ENCODE measurements at regions not wholly inside any gene's neighbourhood (a gene's known extent, or its start where the extent isn't known, plus 50 kb on each side); places are given as distances from the start of the nearest gene placed in this dataset.

DNA sequence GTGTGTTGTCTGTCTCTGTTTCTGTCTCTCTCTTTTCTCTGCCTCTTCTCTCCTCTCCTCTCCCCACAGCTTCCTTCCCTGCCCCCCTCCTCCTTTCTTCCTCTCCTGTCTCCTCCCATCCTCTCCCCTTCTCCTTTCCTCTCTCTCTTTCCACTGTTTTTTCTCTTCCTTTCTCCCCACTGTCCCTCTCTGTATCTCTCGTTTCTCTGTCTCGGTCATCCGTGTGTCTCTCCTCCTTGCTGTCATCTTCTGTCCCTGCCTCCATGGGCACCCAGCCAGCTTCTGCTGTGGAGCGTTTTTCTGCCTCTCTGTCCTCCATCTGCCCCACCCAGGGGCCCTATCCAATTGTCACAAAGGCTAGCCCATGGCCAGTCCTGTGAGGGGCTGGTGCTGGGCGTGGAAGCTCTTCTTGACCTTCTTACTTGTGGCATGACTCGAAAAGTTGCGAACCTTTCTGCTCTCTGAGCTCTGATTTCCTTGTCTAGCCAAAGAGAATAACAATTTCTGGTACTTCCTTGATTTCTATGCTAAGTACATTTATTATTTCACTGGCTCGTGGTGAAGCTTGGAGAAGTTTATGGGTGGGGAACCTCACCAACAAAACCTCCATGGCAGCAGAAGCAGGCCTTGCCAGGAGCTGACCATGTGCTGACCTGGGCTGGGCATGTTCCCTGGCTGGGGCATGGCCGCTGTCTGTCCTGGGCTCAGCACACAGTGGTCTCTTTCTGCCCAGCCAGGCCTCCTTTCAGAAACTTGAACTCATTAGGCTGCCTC lies 69.3 kb downstream of the CEBPB start:
- DNase-seq: no peak

DNA sequence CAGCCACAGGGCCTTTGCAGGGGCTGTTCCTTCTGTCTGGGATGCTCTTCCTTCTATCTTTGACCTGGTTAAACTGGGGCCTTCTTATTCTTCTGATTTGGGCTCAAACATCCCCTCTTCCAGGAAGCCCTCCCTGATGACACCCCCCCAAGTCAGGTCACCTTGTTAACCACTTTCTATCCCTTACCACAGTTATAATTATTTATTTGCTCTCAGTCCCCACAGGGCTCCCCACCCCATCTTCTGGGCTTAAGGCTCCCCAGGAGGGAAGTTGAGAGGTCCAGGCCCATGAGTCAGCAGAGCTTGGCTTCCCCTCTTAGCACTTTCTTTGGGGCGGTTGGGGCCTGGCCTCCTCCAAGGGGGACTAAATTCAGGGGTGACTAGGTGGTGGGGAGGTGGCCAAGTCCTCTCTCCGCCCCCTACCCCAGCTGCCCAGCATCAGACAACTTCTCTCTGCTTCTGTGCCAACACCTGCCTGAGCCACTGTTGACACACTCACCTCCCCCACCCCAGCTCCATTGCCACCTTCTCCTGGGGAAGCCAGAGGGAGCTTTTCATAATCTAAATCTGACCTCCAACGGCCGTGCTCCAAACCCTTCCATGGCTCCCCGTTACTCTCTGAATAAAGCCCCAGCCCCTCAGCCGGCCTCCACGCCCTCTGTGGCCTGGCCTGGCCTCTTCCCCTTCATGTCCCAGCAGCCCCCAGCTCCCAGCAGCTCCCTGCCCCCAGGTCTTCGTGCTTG lies 70.0 kb downstream of the CEBPB start:
- no peak for DNase-seq

DNA sequence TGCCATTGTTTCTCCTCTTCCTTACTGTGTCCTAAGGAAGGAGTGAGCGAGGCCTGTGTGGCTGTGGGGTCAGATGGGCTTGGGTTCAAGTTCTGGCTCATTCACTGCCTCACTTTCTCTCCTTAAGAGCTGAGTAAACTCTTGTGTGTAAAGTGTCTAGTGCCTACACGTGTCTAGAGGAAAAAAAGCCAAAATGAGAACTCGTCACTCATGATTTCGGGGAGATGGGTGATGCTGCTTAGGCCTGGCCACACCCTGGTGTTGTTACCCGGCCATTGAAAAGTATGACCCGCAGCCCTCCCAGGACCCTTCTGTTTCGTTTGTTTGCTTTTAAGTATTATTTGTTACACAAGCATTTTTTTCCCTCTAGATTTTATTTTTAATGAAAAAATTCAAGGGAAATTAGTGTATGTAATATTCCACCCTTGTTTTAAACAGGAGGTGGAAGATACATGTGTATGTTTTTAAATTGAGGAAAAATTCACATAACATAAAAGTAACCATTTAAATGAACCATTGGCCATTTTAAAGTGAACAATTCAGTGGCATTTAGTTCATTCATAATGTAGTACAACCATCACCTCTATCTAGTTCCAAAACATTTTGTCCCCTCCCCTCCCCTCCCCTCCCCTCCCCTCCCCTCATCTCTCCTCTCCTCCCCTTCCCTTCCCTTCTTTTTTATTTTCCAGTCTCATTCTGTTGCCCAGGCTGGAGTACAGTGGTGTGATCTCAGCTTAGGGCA lies 71.0 kb downstream of the CEBPB start:
- DNase-seq: no peak

DNA sequence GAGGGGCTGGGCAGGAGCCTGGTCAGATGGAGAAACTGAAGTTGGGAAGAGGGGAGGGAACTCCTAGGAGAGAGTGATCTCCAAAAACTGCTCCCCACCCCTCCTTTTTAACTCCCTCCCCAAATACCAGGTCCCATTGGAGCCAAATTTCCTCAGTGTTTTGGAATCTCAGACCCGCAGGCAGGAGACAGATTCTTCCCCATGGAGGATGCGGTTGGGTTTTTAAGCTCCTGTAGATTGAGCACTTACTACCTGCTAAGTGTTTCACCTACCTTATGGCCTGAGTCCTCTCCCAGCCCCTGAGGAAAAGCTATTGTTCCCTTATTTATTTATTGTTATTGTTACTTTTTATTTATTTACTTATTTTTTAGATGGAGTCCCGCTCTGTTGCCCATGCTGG lies 73.2 kb downstream of the CEBPB start:
- no peak for DNase-seq

DNA sequence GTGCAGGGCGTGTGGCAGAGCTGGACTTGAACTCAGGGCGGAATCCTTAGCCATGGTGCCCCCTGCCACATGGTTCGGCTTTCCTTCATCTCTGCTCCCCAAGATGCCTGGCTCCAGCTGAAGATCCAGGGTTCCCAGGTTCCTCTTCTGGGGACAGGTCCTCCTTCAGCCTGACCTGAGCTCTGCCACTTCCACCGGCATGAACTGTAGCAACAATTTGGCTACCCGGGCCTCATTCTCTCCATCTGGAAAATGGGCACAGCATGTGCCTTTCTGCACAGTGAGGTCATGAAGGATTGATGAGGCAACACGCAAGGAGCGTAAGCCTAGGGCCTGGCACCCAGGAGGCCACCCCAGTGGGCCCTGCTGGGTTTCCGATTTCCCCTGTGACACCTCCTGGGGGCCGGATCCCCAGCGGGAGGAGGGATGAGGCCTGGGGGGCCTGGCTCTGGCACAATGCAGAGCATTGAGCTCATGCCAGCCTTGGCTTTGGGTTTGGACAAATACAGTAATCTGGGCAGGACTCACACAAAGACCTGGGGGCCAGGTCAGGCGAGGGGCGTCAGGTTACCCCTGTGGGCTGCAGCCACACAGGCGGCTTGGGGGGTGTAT lies 74.0 kb downstream of the CEBPB start:
- no peak for DNase-seq

DNA sequence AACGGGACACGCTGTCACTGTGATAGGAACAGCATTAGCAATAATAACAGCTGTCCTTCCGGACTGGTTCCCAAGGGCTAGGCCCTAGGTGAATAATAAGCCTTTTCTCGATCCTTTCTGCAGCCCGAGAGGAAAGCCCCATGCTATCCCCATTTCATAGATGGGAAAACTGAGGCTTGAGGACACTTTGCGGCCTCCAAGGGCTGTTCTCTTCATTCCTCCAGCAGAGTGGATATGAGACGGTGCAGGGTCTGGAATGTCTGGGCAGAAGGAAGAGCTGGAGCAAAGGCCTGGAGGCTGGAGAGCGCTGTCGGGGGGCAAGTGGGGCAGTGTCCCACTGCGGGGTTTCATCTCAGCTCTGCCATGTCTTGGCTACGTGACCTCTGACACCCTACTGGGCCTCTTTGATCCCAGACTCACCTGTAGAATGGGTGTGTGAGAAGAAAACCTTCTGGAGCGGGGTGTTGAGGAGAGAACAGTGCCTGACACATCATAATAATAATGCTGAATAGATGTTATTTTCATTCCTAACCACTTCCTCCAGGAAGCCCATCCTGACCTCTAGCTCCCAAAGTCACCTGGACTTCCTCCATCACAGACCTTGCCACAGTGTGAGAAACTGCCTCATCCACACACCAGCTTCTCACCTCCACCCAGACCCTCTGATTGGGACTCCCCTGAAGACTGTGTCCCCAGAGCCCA lies 74.8 kb downstream of the CEBPB start:
- no peak for DNase-seq

DNA sequence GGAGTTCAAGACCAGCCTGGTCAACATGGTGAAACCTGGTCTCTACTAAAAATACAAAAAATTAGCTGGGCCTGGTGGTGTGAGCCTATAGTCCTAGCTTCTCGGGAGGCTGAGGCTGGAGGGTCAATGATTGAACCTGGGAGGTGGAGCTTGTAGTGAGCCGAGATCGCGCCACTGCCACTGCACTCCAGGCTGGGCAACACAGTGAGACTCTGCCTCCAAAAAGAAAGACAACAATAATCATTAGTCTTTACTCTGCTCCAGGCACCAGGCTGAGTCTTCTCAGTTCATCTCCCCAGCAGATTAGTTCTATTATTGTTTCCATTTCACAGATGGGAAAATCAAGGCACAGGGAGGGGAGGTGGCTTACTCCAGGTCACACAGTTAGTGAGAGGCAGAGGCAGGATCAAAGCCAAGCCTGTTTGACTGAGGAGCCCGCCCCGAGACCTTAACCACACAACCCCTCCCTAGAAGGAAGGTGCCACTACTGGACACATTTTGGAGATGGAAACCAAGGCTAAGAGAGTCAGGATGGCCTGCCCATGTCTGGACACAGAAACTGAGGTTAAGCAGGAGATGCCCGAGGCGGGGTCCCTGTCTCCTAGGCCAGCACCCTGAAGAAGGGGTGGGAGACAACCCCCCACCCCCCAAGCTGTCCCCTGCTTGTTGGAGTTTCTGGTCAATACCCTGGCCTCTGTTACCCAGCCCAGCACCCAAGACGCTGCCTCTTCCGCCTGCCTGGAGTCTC lies 75.8 kb downstream of the CEBPB start:
- DNase-seq: no peak

DNA sequence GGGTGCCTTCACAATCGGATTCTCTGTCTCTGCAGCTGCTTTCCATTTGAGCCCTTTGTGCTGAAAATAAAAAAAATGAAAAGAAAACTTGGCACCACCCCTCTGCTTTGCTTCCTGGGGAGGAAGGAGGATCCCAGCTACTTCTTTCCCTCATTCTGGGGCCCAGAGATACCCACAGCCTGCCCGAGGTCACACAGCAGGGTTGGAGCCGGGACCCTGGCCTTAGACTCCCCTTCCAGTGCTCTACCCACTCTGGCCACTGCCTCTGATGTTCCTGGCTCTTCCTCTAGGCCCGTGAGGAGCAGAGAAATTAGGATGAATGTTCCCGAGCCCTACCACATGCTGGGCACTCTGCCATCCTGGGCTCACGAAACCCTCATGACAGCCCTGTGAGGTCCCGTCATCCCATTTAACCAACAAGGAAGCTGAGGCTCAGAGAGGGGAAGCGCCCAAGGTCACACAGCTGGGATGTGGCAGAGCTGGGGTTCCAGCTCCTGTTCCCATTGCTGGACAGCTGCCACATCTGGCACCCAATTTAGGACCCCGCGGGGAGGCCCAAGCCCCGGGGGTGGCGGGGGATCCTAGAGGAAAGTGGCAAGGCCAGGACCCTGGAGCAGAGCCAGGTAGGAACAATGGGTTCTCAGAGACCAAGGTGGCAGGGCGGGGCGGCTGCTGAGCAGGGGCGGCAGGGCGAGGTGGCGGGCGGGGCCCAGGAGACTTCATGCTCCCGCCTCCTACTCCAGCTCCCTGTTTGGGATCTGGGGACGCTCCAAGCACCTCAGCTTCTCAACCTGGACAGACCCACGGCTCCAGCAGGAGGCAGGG lies 76.6 kb downstream of the CEBPB start:
- DNase-seq: no peak

DNA sequence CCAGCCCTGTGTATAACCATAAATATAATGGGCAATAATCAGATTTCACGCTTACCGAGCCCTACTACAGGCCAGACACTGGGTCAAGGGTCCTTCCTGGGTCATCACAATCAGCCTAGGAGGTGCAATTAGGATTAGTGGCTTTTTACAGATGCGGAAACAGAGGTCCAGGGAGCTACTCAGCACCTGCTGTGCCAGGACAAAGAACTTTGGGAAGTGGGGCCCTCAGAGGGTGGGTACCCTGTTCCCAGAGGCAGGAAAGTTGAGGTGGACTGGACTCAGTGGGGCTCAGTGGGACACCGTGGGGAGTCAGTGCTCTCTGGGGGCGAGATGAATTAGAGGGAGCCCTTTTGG lies 77.2 kb downstream of the CEBPB start:
- no peak for DNase-seq

DNA sequence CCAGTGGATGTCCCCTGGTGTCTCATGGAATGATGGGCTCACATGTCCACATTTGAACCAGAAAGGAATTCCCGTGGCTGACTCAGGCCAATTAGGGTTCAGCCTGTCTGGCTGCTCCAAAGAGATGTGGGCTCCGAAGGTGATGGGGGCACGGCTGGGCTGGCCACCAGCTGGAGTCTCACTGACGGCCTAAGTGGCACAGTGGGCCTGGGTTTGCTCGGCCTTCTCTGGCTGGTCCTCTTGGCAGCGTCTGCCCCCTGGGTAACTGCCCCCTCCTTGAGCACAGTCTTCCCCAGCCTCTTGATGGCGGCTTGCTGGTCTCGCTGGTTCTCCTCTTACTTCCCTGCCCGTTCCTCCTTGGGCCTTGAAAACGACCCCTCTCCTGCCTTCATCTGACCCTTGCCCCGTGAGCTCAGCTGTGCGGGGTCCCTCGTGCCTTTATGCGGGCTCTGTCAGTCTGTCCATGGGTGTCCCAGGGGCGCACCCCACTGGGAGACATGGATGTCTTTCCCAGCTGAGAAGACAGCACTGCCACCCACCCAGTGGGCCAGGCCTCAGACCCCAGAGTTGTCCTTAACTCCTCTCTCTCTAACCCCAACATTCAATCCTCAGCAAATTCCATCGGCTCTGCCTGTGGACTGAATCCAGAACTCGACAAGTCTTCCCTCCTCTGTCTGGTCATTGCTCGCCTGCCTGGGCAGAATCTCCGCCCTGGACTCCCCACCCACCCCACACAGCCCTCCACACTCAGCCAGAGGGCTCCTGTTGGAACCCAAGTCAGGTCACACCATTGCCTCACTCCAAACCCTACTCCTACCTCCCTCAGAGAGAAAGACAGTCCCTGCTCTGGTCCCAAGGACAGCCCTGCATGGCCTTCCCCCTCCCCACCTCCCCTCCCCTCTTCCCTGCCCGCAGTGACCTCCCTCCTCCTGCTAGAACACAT lies 78.7 kb downstream of the CEBPB start:
- no peak for DNase-seq

DNA sequence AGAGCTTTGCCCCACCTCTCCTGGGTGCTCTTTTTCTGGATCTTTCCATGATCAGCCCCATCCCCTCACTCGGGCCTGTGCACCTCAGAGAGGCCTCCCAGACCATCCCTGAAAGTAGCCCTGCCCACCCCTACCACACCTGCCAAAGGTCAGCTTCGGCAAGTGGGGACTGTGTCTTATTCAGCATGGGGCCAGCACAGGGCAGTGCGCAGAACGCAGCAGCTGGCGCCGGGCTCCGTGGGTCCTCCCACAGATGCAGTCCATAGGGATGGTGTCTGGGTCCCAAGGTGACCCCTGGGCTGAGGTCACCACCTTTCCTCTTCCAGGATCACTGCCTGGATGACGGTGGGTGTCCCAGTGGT lies 79.4 kb downstream of the CEBPB start:
- no peak for DNase-seq

DNA sequence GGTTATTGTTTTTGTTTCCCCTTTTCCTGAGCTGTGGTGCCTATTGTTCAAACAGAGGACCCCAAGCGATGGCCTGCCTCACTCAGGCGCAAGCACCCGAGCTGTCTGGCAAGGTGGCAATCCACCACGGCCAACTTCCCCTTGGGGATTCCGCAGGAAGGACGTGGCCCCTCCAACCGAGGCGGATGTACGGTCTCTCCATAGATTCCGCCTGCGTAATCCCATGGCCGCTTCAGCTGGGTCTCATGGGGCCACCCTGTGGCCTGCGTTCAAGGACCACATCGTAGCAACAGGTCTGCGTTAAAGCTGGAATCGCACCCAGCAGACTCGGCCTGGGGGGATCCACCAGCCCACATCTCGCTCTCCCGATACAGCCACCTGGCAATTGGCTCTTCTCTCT lies 79.9 kb downstream of the CEBPB start:
- DNase-seq: no peak

DNA sequence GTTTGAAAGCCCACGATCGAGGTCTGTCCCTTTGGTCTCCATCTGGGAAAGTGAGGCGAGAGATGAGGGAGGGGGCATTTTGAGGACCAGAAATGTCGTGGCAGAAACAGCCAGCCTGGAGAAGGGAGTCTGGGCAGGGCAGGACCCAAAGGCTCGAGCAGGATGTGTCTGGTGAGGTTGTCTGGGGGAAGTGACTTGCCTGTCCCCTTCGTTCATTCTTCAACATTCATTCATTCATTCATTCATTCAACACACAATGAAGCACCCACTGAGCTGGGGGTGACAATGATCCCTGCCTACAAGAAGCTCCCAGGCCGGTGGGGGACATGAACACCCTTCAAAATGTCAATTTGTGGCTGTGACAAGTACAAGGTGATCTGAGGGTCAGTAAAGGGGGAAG lies 80.5 kb downstream of the CEBPB start:
- no peak for DNase-seq

DNA sequence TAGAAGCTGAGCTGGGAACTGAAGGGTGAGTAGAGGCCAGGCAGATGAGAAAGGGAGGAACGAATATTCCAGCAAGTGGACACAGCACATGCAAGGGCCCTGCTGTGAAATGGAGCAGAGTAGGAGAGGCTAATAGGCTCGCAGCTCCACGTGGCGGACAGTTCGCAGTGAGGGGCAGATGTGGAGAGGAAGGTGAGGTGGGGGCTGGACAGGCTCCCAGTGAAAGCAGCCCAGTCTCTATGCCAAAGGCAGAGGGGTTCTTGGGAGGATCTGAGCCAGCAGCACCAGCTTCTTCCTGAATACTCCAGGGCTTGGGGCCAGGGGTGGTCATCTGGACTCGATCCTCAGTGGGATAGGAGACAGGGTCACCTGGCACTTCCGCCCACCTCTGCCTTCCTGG lies 81.0 kb downstream of the CEBPB start:
- DNase-seq: no peak

DNA sequence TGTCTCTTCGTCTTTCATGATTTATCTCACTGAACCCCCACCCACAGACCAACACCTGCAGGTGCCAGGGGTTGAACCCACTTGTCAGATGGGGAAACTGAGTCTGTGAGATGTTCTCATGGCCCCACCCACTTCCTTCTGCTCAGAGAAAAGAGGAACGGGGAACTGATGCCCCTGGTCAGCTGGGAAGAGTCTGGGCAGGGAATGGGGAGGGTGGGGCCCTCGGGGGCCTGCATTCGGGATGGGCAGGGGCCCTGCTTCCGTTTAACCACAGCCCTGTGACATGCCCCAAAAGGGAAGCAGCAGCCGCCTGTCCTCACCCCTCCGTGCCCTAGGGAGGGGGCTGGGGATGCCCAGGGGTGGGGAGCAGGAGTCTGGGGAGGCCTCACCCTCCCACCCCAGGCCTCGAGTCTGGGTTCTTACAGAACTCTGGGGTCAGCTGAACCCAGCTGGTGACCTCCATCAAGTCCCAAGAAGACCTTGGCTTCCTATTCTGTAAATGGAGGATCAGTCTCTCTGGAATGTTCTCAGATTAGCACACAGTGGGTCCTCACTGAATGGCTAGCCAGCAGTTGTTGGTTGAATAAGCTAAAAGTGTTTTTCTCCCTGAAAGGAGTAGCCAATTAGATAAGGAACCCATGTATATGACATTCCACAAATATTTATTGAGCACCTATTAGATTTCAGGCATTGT lies 81.5 kb downstream of the CEBPB start:
- no peak for DNase-seq

DNA sequence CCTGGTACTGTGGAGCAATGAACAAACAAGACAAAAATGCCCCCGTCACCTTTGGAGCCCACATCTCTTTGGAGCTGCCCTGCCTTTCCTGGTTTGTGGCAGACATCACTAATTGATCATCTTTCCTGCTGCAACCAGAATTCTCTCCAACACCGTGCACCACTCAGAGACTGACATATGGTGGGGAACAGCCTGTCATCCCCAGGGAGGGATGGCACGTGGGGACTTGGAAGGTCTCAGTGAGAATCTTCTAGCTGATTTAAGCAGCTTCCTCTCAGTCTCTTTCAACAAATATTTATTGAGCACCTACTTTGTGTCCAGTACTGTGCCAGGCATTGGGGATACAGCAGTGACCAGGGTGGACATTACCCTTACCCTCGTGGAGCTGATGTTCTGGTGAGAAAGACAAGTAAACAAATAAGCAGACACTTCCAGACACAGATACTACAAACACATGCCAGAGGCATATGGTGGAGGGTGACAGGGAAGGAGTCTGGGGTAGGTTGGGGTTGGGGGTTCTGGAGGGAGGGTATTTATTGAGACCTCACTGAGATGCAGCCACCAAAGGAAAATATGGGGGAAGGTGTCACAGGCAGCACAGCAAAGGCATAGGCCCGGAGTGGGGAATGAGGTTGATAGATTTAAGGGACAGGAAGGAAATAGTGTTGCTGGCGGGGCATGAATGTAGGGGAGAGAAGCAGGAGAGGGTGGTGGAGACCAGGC lies 82.3 kb downstream of the CEBPB start:
- DNase-seq: no peak

DNA sequence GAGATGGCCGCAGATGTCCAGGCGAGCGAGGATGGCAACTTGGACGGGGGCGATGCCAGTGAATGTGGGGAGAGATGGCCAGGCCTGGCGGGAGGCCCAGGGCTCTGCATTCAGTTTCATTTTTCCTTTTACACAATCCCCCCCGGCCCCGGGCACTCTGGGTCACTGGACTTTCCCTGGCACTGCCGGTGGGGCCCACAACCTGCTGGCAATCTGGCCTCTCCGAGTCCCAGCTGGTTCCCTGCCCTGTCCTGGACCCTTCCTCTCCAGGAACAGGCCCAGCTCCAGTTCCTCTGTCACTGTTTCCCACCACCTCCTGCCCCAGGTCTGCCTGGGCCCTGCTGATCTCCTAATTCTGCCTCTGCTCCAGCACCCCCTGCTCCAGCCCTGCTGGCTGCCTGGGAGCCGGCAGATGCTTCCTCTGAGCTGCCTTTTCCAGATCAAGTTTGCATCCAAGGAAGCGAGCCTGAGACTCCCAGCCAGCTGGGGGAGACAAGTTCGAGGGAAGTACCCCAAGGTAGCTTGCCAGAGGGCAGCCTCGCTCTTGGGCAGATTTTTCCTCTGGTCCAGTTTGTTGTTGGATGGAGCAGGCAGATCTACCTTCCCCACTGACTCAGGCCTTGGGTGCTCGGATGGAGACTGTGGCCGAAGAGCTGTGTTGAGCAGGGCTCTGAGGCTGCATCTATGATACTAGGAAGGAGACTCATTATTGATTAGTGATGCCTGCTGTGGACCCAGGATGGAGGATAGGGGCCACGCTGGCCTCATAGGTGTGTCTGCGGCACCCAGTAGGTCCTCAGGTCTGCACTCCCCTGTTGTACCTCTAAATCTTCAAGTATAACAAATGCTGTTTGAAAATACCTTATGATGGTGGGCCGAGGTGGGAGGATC lies 83.2 kb downstream of the CEBPB start:
- DNase-seq: no peak

Measured in activated T-cell treated with anti-CD3 and anti-CD28 coated beads, Interleukin-2, amount 50 U/mL, for 48 hours (primary cell).